ENCODE measurements at regions not wholly inside any gene's neighbourhood (a gene's known extent, or its start where the extent isn't known, plus 50 kb on each side); places are given as distances from the start of the nearest gene placed in this dataset.
"Not testable (repeated sequence)": the region's sequence is repeated elsewhere in the genome, so short reads cannot be mapped to it uniquely, and the experiment has no call there.

DNA sequence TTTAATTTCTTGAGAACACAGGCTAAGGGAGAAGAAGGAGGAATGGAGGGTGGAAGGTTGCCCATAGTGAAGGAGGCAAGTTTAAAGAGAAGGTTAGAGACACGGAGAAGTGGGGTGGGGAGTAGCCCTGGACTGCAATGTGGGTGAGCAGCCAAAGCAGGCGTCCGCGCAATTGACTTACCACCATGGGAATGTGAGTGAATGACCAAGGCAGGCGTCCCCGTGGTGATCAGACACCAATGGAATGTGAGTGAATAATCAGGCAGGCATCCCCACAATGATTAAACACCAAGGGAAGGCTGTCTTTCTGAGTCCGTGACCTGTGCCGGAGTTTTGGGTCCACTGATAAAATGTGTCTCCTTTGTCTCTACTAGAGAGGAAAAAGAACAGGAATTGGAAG lies 1223.1 kb downstream of the ARAP2 start:
- not testable (repeated sequence) for DNase-seq (ENCODE audit: low read depth in 2 of 2)

GRCh38 chr4:35025152-35025834 lies 1219.0 kb downstream of the ARAP2 start:
- no peak for DNase-seq (ENCODE audit: low read depth in 2 of 2)

- DNase-seq (ENCODE audit: low read depth in 2 of 2), result no peak
These were observed 1206.1 kb downstream of the ARAP2 start for GRCh38 chr4:35038079-35038805.

GRCh38 chr4:35038845-35039244 lies 1205.5 kb downstream of the ARAP2 start:
- DNase-seq (ENCODE audit: low read depth in 2 of 2), result no peak

DNA sequence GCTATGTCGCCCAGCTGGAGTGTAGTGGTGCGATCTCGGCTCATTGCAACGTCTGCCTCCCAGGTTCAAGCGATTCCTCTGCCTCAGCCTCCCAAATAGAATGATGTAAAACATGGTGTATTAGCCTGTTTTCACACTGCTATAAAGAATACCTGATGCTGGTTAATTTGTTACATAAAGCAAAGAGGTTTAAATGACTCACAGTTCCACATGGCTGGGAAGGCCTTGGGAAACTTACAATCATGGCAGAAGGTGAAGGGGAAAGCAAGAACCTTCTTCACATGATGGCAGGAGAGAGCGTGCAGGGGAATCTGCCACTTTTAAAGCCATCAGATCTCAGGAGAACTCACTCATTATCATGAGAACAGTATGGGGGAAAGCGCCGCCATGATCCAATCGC lies 1191.8 kb downstream of the ARAP2 start:
- DNase-seq (ENCODE audit: low read depth in 2 of 2), result no peak

- DNase-seq (ENCODE audit: low read depth in 2 of 2), result no peak
These were observed 1181.2 kb downstream of the ARAP2 start for GRCh38 chr4:35063031-35063570.

DNA sequence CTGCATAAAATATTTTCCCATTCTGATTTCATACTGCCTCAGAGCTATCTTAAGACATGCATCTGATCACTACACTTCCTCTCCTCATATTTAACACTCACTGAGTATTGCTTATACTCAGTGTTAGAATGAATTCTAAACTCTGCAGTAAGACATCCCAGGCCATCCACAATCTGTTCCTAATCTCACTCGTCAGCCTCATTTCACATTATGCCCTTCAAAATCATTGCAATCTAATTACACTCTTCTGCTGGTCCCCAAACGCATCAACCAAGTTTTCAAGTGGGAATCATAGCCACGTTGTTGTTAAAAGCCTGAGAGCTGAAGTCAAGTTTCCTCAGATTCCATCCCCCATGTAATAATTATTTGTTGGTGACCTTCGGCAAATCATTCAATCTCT lies 1177.9 kb downstream of the ARAP2 start:
- DNase-seq (ENCODE audit: low read depth in 2 of 2), result no peak

DNA sequence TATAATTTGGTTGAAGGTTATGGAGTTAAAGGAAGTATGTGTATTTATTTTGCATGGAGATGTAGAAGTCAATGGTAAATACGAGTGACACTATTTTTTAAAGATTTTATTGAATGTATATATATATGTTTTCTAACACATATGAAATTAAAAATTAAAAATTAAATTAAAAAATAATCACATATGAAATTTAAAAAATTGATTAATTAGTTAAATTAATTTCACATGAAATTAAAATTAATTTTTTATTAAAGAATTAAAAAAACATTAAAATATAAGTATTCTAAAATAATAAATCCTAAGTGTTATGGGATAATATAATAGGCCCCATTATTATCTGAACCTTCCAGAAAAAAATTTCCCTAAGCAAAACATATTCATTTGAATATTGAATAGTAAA lies 1163.5 kb downstream of the ARAP2 start:
- no peak for DNase-seq (ENCODE audit: low read depth in 2 of 2)

- no peak for DNase-seq (ENCODE audit: low read depth in 2 of 2)
These were observed 1157.1 kb downstream of the ARAP2 start for GRCh38 chr4:35087218-35087617.

DNA sequence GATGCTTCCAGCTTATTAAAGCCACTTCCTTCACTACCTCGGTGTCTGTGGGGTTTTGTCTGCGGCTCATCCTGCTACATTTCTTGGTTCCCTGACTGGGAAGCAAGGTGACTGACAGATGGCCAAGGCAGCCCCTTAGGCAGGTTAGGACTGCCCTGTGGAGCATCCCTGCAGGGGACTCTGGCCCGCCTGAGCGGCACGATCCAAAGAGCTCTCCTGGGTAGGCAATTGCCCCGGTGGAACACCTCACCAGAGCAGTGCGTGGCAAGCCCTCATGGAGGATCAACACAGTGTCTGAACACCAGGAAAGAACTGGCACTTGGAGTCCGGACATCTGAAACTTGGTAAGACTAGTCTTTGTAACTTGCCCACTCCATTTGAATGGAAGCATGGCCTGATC lies 1143.4 kb downstream of the ARAP2 start:
- no peak for DNase-seq (ENCODE audit: low read depth in 2 of 2)

DNA sequence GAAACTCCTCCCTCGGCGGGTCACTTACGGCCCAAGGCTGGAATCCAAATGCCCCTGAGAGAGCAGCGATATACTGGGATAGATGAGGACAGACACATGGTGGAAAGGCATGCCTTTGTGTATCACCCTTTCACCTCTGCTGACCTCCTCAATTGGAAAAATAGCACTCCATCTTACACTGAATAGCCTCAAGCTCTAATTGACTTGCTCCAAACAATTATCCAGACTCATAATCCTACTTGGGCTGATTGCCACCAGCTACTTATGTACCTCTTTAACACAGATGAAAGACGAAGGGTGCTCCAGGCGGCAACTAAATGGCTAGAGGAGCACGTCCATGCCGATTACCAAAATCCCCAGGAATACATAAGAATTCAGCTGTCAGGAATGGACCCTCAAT lies 1142.2 kb downstream of the ARAP2 start:
- DNase-seq (ENCODE audit: low read depth in 2 of 2), result no peak

DNA sequence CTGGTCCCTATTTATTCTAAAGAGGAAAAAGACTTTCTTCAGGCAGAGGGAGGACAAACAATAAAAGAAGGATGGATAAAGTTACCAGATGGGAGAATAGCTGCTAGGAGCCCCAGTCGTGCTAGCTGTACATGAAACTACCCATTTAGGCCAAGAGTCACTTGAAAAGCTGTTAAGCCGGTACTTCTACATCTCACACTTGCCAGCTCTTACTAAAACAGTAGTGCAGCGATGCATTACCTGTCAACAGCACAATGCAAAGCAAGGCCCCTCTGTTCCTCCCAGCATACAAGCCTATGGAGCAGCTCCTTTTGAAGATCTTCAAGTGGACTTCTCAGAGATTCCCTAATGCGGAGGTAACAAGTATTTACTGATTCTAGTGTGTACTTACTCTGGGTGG lies 1138.8 kb downstream of the ARAP2 start:
- DNase-seq (ENCODE audit: low read depth in 2 of 2), result no peak

DNA sequence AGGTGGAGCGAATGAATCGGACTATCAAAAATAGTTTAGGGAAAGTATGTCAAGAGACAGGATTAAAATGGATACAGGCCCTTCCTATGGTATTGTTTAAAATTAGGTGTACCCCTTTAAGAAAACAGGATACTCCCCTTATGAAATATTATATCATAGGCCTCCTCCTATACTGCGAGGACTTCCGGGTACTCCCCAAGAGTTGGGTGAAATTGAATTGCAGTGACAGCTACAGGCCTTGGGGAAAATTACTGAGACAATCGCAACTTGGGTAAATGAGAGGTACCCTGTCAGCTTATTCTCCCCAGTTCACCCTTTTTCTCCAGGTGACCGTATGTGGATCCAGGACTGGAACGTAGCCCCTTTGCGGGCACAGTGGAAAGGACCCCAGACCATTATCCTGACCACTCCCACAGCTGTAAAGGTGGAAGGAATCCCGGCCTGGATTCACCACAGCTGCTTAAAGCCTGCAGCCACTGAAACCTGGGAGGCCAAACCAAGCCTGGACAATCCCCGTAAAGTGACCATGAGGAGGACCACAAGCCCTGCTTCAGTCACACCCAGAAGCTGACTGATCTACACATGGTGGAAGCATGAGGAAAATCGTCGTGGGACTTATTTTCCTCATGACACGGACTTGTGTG lies 1138.1 kb downstream of the ARAP2 start:
- DNase-seq (ENCODE audit: low read depth in 2 of 2), result no peak

DNA sequence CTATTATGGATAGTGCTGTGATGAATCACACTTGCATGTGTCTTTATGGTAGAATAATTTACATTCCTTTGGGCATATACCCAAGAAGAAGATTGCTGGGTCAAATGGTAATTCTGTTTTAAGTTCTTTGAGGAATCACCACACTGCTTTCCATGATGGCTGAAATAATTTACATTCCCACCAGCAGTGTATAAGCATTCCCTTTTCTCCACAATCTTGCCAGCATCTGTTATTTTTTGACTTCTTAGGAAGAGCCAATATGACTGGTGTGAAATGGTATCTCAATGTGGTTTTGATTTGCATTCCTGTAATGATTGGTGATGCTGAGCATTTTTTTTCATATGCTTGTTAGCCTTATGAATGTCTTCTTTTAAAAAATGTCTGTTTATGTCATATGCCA lies 1120.2 kb downstream of the ARAP2 start:
- no peak for DNase-seq (ENCODE audit: low read depth in 2 of 2)

- no peak for DNase-seq (ENCODE audit: low read depth in 2 of 2)
These were observed 1118.2 kb downstream of the ARAP2 start for GRCh38 chr4:35125995-35126712.

- no peak for DNase-seq (ENCODE audit: low read depth in 2 of 2)
These were observed 1105.9 kb downstream of the ARAP2 start for GRCh38 chr4:35138449-35138848.

DNA sequence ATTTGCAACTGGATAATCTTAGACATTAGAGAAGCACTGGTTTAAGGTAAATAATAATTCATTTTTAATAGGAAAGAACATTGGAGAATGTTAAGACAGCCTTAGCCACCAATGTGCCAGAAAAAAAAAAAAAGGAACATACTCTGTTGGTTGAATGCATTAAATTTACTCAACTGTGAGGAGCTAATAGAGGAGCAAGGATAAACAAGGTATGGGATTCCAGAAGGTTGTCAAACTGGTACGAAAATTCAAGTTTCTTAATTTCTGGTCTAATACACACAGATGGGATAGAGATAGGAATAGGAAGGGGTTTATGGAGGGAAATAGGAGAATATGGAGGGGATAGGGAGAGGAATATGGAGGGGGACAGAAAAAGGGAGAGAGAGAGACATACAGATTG lies 1096.6 kb downstream of the ARAP2 start:
- no peak for DNase-seq (ENCODE audit: low read depth in 2 of 2)

GRCh38 chr4:35151816-35152572 lies 1092.3 kb downstream of the ARAP2 start:
- DNase-seq (ENCODE audit: low read depth in 2 of 2), result no peak

DNA sequence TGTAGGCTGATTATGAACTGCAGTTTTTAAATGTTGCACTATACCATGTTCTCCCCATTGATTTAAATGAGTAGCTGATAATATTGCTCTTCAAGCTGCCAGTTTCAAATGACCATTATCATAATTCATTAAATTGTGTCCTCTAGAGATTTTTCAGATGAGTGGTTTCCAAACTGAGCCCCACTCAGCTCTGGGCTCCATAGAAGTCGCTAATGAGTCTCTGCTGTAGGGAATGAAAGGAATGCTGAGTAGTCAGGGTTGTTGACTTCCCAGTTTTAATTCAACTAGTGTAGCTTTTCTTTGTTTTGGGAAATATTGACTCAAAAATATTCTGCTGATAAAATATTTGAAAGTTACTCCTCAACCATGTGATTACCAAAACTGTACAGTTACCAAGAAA lies 1081.1 kb downstream of the ARAP2 start:
- DNase-seq (ENCODE audit: low read depth in 2 of 2), result no peak

DNA sequence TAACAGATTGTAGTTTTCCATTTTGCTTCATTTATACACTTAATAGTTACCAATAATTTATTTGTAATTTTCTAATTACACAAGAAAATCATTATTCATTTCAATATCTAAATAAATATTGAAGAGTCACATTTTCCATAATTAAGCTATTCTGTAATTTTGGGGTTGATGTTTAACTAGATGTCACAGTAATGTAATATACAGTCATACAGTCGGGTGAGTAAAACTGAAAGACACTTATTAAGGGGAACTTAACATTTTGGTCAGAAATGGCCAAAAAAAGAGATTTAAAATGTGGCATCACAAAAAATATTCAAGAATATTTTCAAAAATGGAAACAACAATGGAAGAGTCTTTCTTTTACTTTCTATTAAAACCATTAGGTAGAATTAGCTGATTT lies 1080.3 kb downstream of the ARAP2 start:
- no peak for DNase-seq (ENCODE audit: low read depth in 2 of 2)

DNA sequence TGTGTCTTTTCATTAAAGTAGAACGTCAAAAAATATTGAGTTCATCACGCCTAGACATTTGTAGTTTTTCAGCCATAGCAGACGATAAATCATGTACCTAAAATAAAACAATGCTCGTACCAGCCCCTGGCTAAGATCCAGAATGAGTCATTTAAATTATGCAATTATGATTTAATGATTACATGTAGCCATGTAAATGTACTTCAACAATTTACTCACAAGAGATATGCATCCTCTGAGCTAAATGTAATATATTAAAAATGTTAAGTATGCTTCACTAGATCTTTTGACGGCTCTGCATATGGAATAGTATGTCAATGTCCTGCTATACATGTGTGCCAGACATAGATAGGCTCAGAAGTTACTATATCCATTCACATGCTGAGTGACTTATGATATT lies 1077.8 kb downstream of the ARAP2 start:
- DNase-seq (ENCODE audit: low read depth in 2 of 2), result no peak

All from stimulated activated CD4-positive, alpha-beta T cell treated with anti-CD3 and anti-CD28 coated beads, Interleukin-1b, Interleukin-23, amount 100 ng/mL, for 4 hours (primary cell).